K562 (cell line): ENCODE measurements at regions not wholly inside any gene's neighbourhood (a gene's known extent, or its start where the extent isn't known, plus 50 kb on each side); places are given as distances from the start of the nearest gene placed in this dataset.

Experiments used
- ATAC-seq: fragments of 200-7000 bp; cut with Tn5 transposase; 3 replicates; pipeline ENCODE4 v1.9.1; 2020; ENCODE audit warnings: moderate library complexity
- BruUV-seq: library from RNA; stranded (reverse); fragments of 400-500 nt; replicated peaks from 2 replicates; lab custom pipeline; 2021; lab: Mats Ljungman, UMichigan
- CTCF ChIA-PET: fragments of 300-600 bp; formaldehyde crosslinking; extraction: SDS; loops from one replicate; lab custom pipeline; 2021; ENCODE audit warnings: low intra/inter-chr PET ratio; lab: Yijun Ruan, JAX
- POLR2A ChIA-PET: fragments of 300-600, 350-650 bp; sonication (Branson Sonifier 250); formaldehyde crosslinking; extraction: SDS; loops from one replicate; lab custom pipeline; 2021; ENCODE audit warnings: antibody characterized with exemption, inconsistent platforms; lab: Yijun Ruan, JAX
- DNase-seq, 4 experiments: peaks; one replicate each; pipeline versions ENCODE4 v3.0.0 to v3.0.0-alpha.2; 2011 to 2018; ENCODE audit warnings: low spot score in 3 of 4, mixed read lengths in 3 of 4; ENCODE audit errors: extremely low read depth in 1 of 4
- FAIRE-seq: peaks from 2 replicates; lab custom pipeline; 2011; peaks lifted over from hg19 to GRCh38; lab: Jason Lieb, UNC
- H2AFZ ChIP-seq: 2 replicates; pipeline ENCODE4 v1.6.0; 2011; ENCODE audit warnings: low read depth, low read length, control low read depth, inconsistent platforms
- H3K27ac ChIP-seq: fragments of 200-600 bp; 3 replicates; pipeline ENCODE4 v1.8.0; 2011; ENCODE audit warnings: low read depth, mild to moderate bottlenecking, control low read depth, inconsistent platforms, low read length, moderate library complexity, mixed read lengths; ENCODE audit errors: extremely low read depth
- H3K27me3 ChIP-seq, 2 experiments: fragments of 300-600 bp in 1 of 2; 2 replicates in 1 of 2; 3 replicates in 1 of 2; pipeline versions ENCODE4 v1.6.0 to v1.8.0; 2011; ENCODE audit warnings: inconsistent platforms in 2 of 2, low read length in 2 of 2, mild to moderate bottlenecking in 1 of 2, mixed read lengths in 1 of 2, moderate library complexity in 1 of 2; ENCODE audit not compliant: control insufficient read depth in 2 of 2, insufficient read depth in 2 of 2
- H3K36me3 ChIP-seq: fragments of 300-600 bp; 3 replicates; pipeline ENCODE4 v1.8.0; 2011; ENCODE audit warnings: mild to moderate bottlenecking, low read length, inconsistent platforms; ENCODE audit not compliant: control insufficient read depth, insufficient read depth
- H3K4me1 ChIP-seq, 2 experiments: fragments of 200-600 bp in 1 of 2; replicated peaks in 1 of 2; 2 replicates in 1 of 2; 3 replicates in 1 of 2; pipeline versions ENCODE4 v1.5.1 to v1.8.0; 2011; ENCODE audit warnings: inconsistent platforms in 2 of 2, low read length in 2 of 2, mild to moderate bottlenecking in 1 of 2, mixed read lengths in 1 of 2, moderate library complexity in 1 of 2; ENCODE audit not compliant: control insufficient read depth in 2 of 2, insufficient read depth in 2 of 2
- H3K4me2 ChIP-seq: 2 replicates; pipeline ENCODE4 v1.6.1; 2011; ENCODE audit warnings: low read length, control low read depth, inconsistent platforms, mixed read lengths; ENCODE audit not compliant: insufficient read depth
- H3K4me3 ChIP-seq: fragments of 200-600 bp; sonication (generic), shearing (Covaris generic); 2 replicates; pipeline ENCODE4 v1.5.1; 2016; ENCODE audit warnings: control low read depth, inconsistent platforms
- H3K79me2 ChIP-seq: fragments of 200-600 bp; 3 replicates; pipeline ENCODE4 v1.8.0; 2011; ENCODE audit warnings: low read length, inconsistent platforms; ENCODE audit not compliant: control insufficient read depth, insufficient read depth
- H3K9ac ChIP-seq, 2 experiments: 2 replicates each; pipeline versions ENCODE4 v1.6.0 to v1.6.1; 2011; ENCODE audit warnings: low read depth in 2 of 2, low read length in 2 of 2, control low read depth in 1 of 2, inconsistent platforms in 1 of 2, mild to moderate bottlenecking in 1 of 2, mixed read lengths in 1 of 2; ENCODE audit not compliant: insufficient read depth in 1 of 2
- H3K9me1 ChIP-seq: one replicate; pipeline ENCODE4 v1.6.0; 2011; ENCODE audit warnings: inconsistent platforms, mild to moderate bottlenecking, low read length, moderate library complexity; ENCODE audit not compliant: control insufficient read depth, insufficient read depth
- H3K9me3 ChIP-seq: replicated peaks from 2 replicates; pipeline ENCODE4 v1.5.1; 2011; ENCODE audit warnings: low read depth, low read length, inconsistent platforms; ENCODE audit not compliant: control insufficient read depth, insufficient read depth
- H4K20me1 ChIP-seq: replicated peaks from 2 replicates; pipeline ENCODE4 v1.6.1; 2011; ENCODE audit warnings: low read length, inconsistent platforms, mixed read lengths; ENCODE audit not compliant: control insufficient read depth, insufficient read depth
- SP2 ChIP-seq: IDR thresholded peaks from 2 replicates; pipeline ENCODE4 v1.6.1; 2011; ENCODE audit warnings: mild to moderate bottlenecking, low read depth, low read length, moderate library complexity; ENCODE audit not compliant: poor library complexity, severe bottlenecking; ENCODE audit errors: extremely low read depth
- SPI1 ChIP-seq: IDR thresholded peaks from 2 replicates; pipeline ENCODE4 v1.6.1; 2011; ENCODE audit warnings: low read depth, low read length, control low read depth, borderline replicate concordance
- SRF ChIP-seq, 2 experiments: fragments of 250-450, 450-650 bp in 1 of 2; sonication (Bioruptor Pico) in 1 of 2; sonication (generic) in 1 of 2; formaldehyde crosslinking; IDR thresholded peaks; 2 replicates each; pipeline versions ENCODE4 v1.5.0 to v1.5.1; 2020 to 2022; ENCODE audit warnings: mild to moderate bottlenecking in 1 of 2, missing genetic modification reagents in 1 of 2
- ZNF282 ChIP-seq: sonication (generic); formaldehyde crosslinking; IDR thresholded peaks from 2 replicates; pipeline ENCODE4 v1.8.1; 2023; ENCODE audit warnings: missing genetic modification reagents
- ZNF764 ChIP-seq: fragments of 250-450 bp; sonication (Bioruptor Pico); IDR thresholded peaks from 2 replicates; pipeline ENCODE4 v1.4.0; 2020; ENCODE audit warnings: low read depth, mild to moderate bottlenecking, moderate library complexity
- WGBS: fragments of 100-300 bp; shearing (Covaris generic); methylation state at CpG from one replicate; pipeline ENCODE4 v1.1.6; 2016; ENCODE audit warnings: low coverage, mixed read lengths; ENCODE audit not compliant: insufficient coverage; ENCODE audit errors: missing lambda C conversion rate; 5-methylcytosine and 5-hydroxymethylcytosine counted together
- in situ Hi-C: fragments of 300-500 bp; cut with MboI; formaldehyde crosslinking; loops from 4 replicates; pipeline ENCODE4 v1.15.0; 2018; ENCODE audit warnings: inconsistent platforms, mixed read lengths
- intact Hi-C: fragments of 100-400 bp; cut with micrococcal nuclease; formaldehyde crosslinking; loops from 2 replicates; pipeline ENCODE4 v1.14.2; 2022
- TF ChIP-seq, protein P1 (sequence below): fragments of 450-650 bp; formaldehyde crosslinking; IDR thresholded peaks from 2 replicates; pipeline ENCODE4 v1.4.0; 2022; ENCODE audit warnings: mild to moderate bottlenecking, moderate library complexity

DNA sequence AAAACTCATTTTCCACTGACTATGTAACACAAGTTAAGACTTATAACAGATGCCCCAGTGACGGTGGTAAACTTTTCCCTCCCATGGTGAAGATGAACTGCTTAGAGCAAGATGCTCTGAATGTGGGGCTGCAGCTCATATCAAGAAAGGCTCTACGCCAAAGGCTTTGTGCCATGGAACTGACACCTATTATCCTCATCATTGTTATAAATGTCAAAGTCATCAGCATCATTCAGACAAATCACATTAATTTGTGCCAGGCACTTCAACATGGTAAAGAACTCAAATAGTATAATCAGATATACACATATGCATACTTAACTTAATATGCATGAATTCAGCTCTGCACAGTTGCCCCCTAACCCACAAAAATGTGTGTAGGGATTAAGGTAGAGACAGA, 305.9 kb upstream of the ATP10B start:
- Histone ChIP-seq H3K4me1 (no peaks in the 10 kb centered on the region), H3K27me3 (no peaks in the 10 kb centered on the region), H3K4me2 (no peak overlapping the region), H4K20me1 (no peaks in the 10 kb centered on the region), H3K79me2 (no peaks in the 10 kb centered on the region), H3K4me3 (no peak overlapping the region), H3K9me1 (no peaks in the 10 kb centered on the region), H3K27ac (no peak overlapping the region), H3K9ac (no peak overlapping the region), H3K9me3 (no peaks in the 10 kb centered on the region), H2AFZ (no peak overlapping the region), H3K36me3 (no peaks in the 10 kb centered on the region)
- 0% methylated on average over 2 of the region's 2 CpGs for WGBS
- CTCF ChIA-PET = no interaction called here
- ATAC-seq (no peak), DNase-seq (no peak), FAIRE-seq (no peak)
- TF ChIP-seq ZNF764 (CRISPR knock-in tag) = no peak
- TF ChIP-seq SP2 = no peak
- TF ChIP-seq, protein P1, sequence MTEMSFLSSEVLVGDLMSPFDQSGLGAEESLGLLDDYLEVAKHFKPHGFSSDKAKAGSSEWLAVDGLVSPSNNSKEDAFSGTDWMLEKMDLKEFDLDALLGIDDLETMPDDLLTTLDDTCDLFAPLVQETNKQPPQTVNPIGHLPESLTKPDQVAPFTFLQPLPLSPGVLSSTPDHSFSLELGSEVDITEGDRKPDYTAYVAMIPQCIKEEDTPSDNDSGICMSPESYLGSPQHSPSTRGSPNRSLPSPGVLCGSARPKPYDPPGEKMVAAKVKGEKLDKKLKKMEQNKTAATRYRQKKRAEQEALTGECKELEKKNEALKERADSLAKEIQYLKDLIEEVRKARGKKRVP (CRISPR knock-in tag) = no peak
- no peak for TF ChIP-seq SPI1
- TF ChIP-seq ZNF282 (CRISPR knock-in tag) = no peak
- TF ChIP-seq SRF (CRISPR knock-in tag; IDR thresholded peaks at IDR 0.05) = no peak
- POLR2A ChIA-PET = no interaction called here
- in situ Hi-C loops = no loop called here
- intact Hi-C loops = no loop called here
- no TSS peak for BruUV-seq
